Ascending aorta (tissue), 2 donors: ENCODE measurements at regions not wholly inside any gene's neighbourhood (a gene's known extent, or its start where the extent isn't known, plus 50 kb on each side); places are given as distances from the start of the nearest gene placed in this dataset.

ENCODE experiments used
- DNase-seq, 2 donors: peaks; one replicate each; pipeline ENCODE4 v3.0.0-alpha.2; 2019; ENCODE audit warnings: low spot score in 2 of 2
- H3K27ac ChIP-seq, 2 donors: fragments of 200-600 bp; sonication (generic); one replicate each; pipeline ENCODE4 v1.5.1; 2016 to 2017; ENCODE audit warnings: mild to moderate bottlenecking in 1 of 2
- H3K27me3 ChIP-seq: fragments of 200-600 bp; sonication (generic); one replicate; pipeline ENCODE4 v1.5.1; 2017
- H3K36me3 ChIP-seq, 2 donors: fragments of 200-600 bp; sonication (generic); one replicate each; pipeline ENCODE4 v1.5.1; 2016
- H3K4me1 ChIP-seq, 2 donors: fragments of 200-600 bp; sonication (generic); one replicate each; pipeline ENCODE4 v1.5.1; 2016 to 2017; ENCODE audit warnings: mild to moderate bottlenecking in 1 of 2
- H3K4me3 ChIP-seq, 2 donors: fragments of 200-600 bp; sonication (generic); one replicate each; pipeline ENCODE4 v1.5.1; 2016 to 2017; ENCODE audit warnings: mild to moderate bottlenecking in 1 of 2
- H3K9me3 ChIP-seq, 2 donors: fragments of 200-600 bp; sonication (generic); one replicate each; pipeline ENCODE4 v1.5.1; 2016
- CTCF ChIP-seq, 3 experiments: fragments of 200-600 bp in 2 of 3; fragments of 450-650 bp in 1 of 3; sonication (generic) in 2 of 3; IDR thresholded peaks; one replicate each; pipeline ENCODE4 v1.5.1; 2016 to 2019; ENCODE audit warnings: antibody characterized with exemption in 3 of 3, mild to moderate bottlenecking in 1 of 3, moderate library complexity in 1 of 3
- intact Hi-C: fragments of 100-400 bp; cut with DNase I; formaldehyde crosslinking; loops from one replicate; pipeline ENCODE4 v1.15.1; 2023

DNA sequence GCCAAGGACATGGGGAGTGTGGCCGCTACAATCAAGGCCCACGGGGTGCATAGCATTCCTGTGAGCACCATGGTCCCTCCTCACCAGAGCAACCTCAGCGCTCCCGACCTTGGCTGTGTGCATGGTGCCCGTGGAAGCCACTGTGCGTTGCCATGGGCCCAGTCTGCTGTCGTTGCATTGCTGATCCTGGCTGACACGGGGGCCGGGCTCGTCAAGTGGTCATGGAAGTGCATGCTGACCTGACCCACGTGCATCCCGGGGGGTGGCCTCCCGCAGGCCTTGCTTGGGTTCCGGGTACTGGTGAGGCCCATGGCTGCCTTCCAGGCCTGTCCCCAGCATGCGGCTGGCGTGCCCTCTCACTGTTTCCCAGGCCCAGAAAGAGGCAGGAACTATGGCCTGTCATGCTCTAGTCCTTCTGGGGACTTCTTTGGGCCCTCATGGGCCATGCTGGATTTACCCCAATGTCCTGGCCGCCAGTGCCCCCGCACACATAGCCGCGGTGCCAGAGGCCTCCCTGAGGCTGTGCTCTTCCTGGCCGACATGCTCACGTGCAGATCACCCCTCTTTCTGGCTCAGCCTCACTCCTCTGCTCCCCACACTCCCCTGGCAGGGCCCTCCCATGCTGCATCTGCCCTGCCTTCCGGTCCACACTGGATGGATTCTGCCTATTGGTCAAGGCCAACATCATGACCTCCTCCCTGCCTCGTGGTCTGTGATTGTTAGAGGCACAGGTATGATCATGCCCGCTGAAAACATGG lies 1258.0 kb downstream of the BRD1 start:
- Histone ChIP-seq H3K9me3 (peaks cover 0 to 6% of the 10 kb centered on the region in 2 donors), H3K27me3 (no peaks in the 10 kb centered on the region), H3K4me1 (no peaks in the 10 kb centered on the region), H3K27ac (no peak overlapping the region), H3K36me3 (no peaks in the 10 kb centered on the region), H3K4me3 (no peak overlapping the region)
- TF ChIP-seq CTCF (IDR thresholded peaks at IDR 0.05) = no peak
- intact Hi-C loops = loop anchor here (10.0 kb wide), 1 partner anchor 375 kb away; no protein-coding TSS in a partner anchor
- DNase-seq = no peak

DNA sequence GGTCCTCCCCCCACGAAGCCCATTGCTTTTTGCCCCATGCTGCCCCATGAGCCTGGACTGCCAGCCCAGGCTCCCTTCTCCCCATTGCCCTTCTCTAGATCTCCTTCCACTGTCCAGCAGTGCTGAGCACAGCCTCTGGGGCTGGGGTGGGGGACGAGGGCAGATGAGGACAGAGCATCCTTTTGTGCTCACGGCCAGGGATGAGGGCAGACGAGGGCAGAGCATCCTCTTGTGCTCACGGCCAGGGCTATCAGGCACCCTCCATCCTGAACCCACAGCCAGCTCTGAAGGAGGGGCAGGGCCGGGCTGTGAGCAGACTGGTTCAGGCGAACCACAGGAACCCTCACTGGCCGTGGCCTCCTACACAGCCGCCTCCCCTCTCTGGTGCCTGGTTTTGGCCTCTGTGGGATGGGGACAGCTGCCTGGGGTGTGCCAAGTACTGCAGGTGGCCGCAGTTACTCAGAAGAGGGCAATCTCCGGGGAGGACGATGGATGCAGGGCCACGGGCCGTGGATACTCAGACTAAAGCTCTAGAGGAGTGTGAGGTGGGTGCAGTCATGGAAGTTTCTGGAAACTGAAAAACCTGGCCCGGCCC lies 1258.8 kb downstream of the BRD1 start:
- DNase-seq = no peak
- no peak overlapping the region for H3K27ac ChIP-seq
- no peaks in the 10 kb centered on the region for H3K4me1 ChIP-seq
- no peaks in the 10 kb centered on the region for H3K27me3 ChIP-seq
- TF ChIP-seq CTCF (IDR thresholded peaks at IDR 0.05) = no peak
- no peak overlapping the region for H3K4me3 ChIP-seq
- peaks cover 0 to 6% of the 10 kb centered on the region in 2 donors for H3K9me3 ChIP-seq
- H3K36me3 ChIP-seq = no peaks in the 10 kb centered on the region
- intact Hi-C loops = no loop called here

DNA sequence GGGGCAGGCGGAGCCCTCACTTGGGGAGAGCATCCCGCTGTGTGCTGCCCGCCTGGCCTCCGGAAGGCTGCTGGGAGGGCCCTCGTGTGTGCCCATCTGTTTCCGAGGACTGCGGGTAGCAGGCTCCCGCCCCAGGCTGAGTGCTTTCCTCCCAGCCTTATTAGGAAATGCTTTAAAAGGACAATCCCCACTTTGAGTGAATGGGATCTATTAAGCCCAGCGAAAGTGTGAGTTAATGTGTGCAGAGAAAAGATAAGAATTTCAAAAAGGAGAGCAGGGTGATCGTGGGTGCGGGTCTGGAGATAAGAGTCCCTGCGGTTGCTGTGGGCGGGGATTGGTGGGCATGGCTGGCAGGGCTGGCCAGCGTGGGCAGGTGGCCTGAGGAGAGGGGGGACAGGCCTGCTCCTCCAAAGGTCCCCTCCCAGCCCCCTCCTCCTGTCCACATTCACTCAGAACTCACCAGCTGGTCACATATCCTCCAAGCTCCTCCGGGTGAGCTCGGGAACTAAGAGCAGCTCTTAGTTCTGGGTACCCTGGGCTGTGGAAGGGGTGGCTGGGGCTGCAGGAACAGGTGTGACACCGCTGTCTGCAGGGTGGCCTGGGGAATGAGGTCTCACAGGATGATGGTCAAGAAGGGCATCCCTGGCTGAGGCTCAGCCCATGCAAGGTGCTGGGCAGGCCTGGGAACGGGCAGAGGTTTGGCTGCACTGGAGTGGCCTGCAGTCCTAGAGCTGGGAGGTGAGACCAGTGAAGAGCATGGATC lies 1260.3 kb downstream of the BRD1 start:
- Histone ChIP-seq H3K9me3 (peaks cover 0 to 6% of the 10 kb centered on the region in 2 donors), H3K4me3 (no peak overlapping the region), H3K27me3 (no peaks in the 10 kb centered on the region), H3K27ac (no peak overlapping the region), H3K4me1 (no peaks in the 10 kb centered on the region), H3K36me3 (no peaks in the 10 kb centered on the region)
- intact Hi-C loops = no loop called here
- TF ChIP-seq CTCF (IDR thresholded peaks at IDR 0.05) = no peak
- DNase-seq = no peak

DNA sequence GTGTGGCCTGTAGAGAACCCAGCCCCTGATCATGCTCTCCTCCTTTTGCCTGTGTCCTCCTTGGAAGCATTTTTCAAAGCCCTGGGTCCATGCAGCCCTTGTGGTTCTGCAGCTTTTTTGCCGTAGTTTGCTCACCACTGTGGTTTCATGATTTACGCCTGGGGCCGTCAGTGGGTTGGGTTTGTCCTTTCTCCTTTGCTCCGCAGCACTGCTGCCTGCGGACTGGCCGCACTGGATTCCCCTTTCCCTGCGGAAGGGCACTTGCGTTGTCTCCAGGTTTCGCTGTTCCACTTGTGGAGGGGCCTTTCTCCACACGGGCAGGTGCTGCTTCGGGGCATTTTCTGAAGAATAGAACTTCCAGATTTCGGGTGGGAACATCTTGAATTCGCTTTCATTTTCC lies 1260.9 kb downstream of the BRD1 start:
- peaks cover 0 to 6% of the 10 kb centered on the region in 2 donors for H3K9me3 ChIP-seq

More for the DNA sequence above, 1260.9 kb downstream of the BRD1 start:
- Histone ChIP-seq H3K36me3 (no peaks in the 10 kb centered on the region), H3K4me1 (no peaks in the 10 kb centered on the region), H3K27ac (no peak overlapping the region), H3K27me3 (no peaks in the 10 kb centered on the region), H3K4me3 (no peak overlapping the region)
- no peak for DNase-seq
- intact Hi-C loops = no loop called here
- no peak for TF ChIP-seq CTCF (IDR thresholded peaks at IDR 0.05)
